Endothelial cell of umbilical vein (primary cell): ENCODE measurements at regions not wholly inside any gene's neighbourhood (a gene's known extent, or its start where the extent isn't known, plus 50 kb on each side); places are given as distances from the start of the nearest gene placed in this dataset.

Experiments
- BruUV-seq: library from RNA; stranded (reverse); fragments of 400-500 nt; replicated peaks from 2 replicates; lab custom pipeline; 2021; lab: Mats Ljungman, UMichigan
- CTCF ChIA-PET: fragments of 300-600, 350-600 bp; sonication (Branson Sonifier 250); formaldehyde crosslinking; loops from one replicate; lab custom pipeline; 2021; ENCODE audit warnings: antibody characterized with exemption, inconsistent platforms; lab: Charles Lee
- POLR2A ChIA-PET: fragments of 300-600, 350-600 bp; sonication (Branson Sonifier 250); formaldehyde crosslinking; loops from one replicate; lab custom pipeline; 2021; ENCODE audit warnings: antibody characterized with exemption, inconsistent platforms; lab: Charles Lee
- DNase-seq: peaks from one replicate; pipeline ENCODE4 v3.0.0-alpha.2; 2011; ENCODE audit warnings: low read depth, low spot score
- FAIRE-seq: peaks from 2 replicates; lab custom pipeline; 2011; peaks lifted over from hg19 to GRCh38; lab: Jason Lieb, UNC
- H2AFZ ChIP-seq: 2 replicates; pipeline ENCODE4 v1.6.0; 2012; ENCODE audit warnings: low read depth, low read length, control low read depth, inconsistent platforms
- H3K27ac ChIP-seq: 2 replicates; pipeline ENCODE4 v1.5.1; 2011; ENCODE audit warnings: low read depth, mild to moderate bottlenecking, control low read depth, low read length, moderate library complexity; ENCODE audit not compliant: insufficient read depth
- H3K27me3 ChIP-seq, 2 experiments: 2 replicates each; pipeline versions ENCODE4 v1.6.0 to v1.6.1; 2011; ENCODE audit warnings: low read length in 2 of 2, mixed read lengths in 1 of 2; ENCODE audit not compliant: control insufficient read depth in 2 of 2, insufficient read depth in 2 of 2
- H3K36me3 ChIP-seq, 2 experiments: 2 replicates in 1 of 2; 3 replicates in 1 of 2; pipeline ENCODE4 v1.5.1; 2011; ENCODE audit warnings: low read length in 2 of 2, mild to moderate bottlenecking in 1 of 2, moderate library complexity in 1 of 2; ENCODE audit not compliant: control insufficient read depth in 2 of 2, insufficient read depth in 2 of 2; ENCODE audit errors: extremely low read depth in 1 of 2
- H3K4me1 ChIP-seq: 3 replicates; pipeline ENCODE4 v1.5.1; 2011; ENCODE audit warnings: mild to moderate bottlenecking, low read length; ENCODE audit not compliant: control insufficient read depth, insufficient read depth; ENCODE audit errors: extremely low read depth
- H3K4me2 ChIP-seq: 2 replicates; pipeline ENCODE4 v1.6.1; 2011; ENCODE audit warnings: low read length, control low read depth, mixed read lengths; ENCODE audit not compliant: insufficient read depth
- H3K4me3 ChIP-seq, 3 experiments: fragments of 200-600 bp in 1 of 3; sonication (generic), shearing (Covaris generic) in 1 of 3; replicated peaks in 1 of 3; 2 replicates each; pipeline ENCODE4 v1.5.1; 2011 to 2016; ENCODE audit warnings: control low read depth in 3 of 3, low read length in 3 of 3, mild to moderate bottlenecking in 2 of 3, inconsistent platforms in 1 of 3, low read depth in 1 of 3, moderate library complexity in 1 of 3; ENCODE audit not compliant: insufficient read depth in 1 of 3
- H3K79me2 ChIP-seq: 2 replicates; pipeline ENCODE4 v1.6.0; 2012; ENCODE audit warnings: low read length, inconsistent platforms; ENCODE audit not compliant: control insufficient read depth, insufficient read depth
- H3K9ac ChIP-seq: replicated peaks from 2 replicates; pipeline ENCODE3; 2011; ENCODE audit warnings: low read length, control low read depth; ENCODE audit not compliant: insufficient read depth; ENCODE audit errors: extremely low read depth
- H3K9me1 ChIP-seq: replicated peaks from 3 replicates; pipeline ENCODE4 v1.6.0; 2011; ENCODE audit warnings: mild to moderate bottlenecking, low read length; ENCODE audit not compliant: control insufficient read depth, insufficient read depth; ENCODE audit errors: extremely low read depth
- H3K9me3 ChIP-seq: replicated peaks from 2 replicates; pipeline ENCODE4 v1.5.1; 2012; ENCODE audit warnings: low read length, inconsistent platforms; ENCODE audit not compliant: control insufficient read depth, insufficient read depth
- H4K20me1 ChIP-seq: replicated peaks from 2 replicates; pipeline ENCODE3; 2011; ENCODE audit warnings: mild to moderate bottlenecking, low read length; ENCODE audit not compliant: control insufficient read depth, insufficient read depth; ENCODE audit errors: extremely low read depth
- EZH2 ChIP-seq: IDR thresholded peaks from 2 replicates; pipeline ENCODE4 v1.6.1; 2012; ENCODE audit warnings: borderline replicate concordance, low read depth, mild to moderate bottlenecking, moderate library complexity, low read length, inconsistent platforms; ENCODE audit not compliant: severe bottlenecking
- FOS ChIP-seq: IDR thresholded peaks from 2 replicates; pipeline ENCODE4 v1.6.1; 2011; ENCODE audit warnings: mild to moderate bottlenecking, low read length, moderate library complexity, borderline replicate concordance; ENCODE audit not compliant: insufficient read depth
- GATA2 ChIP-seq: IDR thresholded peaks from 2 replicates; pipeline ENCODE4 v1.7.0; 2011; ENCODE audit warnings: low read depth, mild to moderate bottlenecking, moderate library complexity, mixed read lengths, low read length; ENCODE audit not compliant: insufficient read length, insufficient read depth
- JUN ChIP-seq: IDR thresholded peaks from 2 replicates; pipeline ENCODE4 v1.6.1; 2011; ENCODE audit warnings: borderline replicate concordance, low read depth; ENCODE audit not compliant: insufficient read length, insufficient read depth
- MYC ChIP-seq: IDR thresholded peaks from one replicate; pipeline ENCODE4 v1.6.1; 2011; ENCODE audit warnings: mild to moderate bottlenecking, low read depth, low read length
- POLR2A ChIP-seq: IDR thresholded peaks from 2 replicates; pipeline ENCODE4 v1.6.1; 2012; ENCODE audit warnings: low read depth, mild to moderate bottlenecking, control low read depth, low read length
- POLR2AphosphoS5 ChIP-seq: IDR thresholded peaks from 2 replicates; pipeline ENCODE4 v1.6.1; 2012; ENCODE audit warnings: low read depth, mild to moderate bottlenecking, control low read depth, low read length, moderate library complexity; ENCODE audit not compliant: insufficient read depth
- dilution Hi-C: fragments of 300-500 bp; cut with MboI; formaldehyde crosslinking; loops from one replicate; pipeline ENCODE4 v1.15.0; 2019; ENCODE audit warnings: low sequenced_read_pairs; ENCODE audit not compliant: extremely low pct_ligation_motif_present
- intact Hi-C: fragments of 100-400 bp; cut with micrococcal nuclease; formaldehyde crosslinking; loops from one replicate; pipeline ENCODE4 v1.10.0; 2022
- TF ChIP-seq, protein P1 (sequence below): IDR thresholded peaks from 2 replicates; pipeline ENCODE4 v1.6.1; 2011; ENCODE audit not compliant: insufficient read depth, insufficient read length

DNA sequence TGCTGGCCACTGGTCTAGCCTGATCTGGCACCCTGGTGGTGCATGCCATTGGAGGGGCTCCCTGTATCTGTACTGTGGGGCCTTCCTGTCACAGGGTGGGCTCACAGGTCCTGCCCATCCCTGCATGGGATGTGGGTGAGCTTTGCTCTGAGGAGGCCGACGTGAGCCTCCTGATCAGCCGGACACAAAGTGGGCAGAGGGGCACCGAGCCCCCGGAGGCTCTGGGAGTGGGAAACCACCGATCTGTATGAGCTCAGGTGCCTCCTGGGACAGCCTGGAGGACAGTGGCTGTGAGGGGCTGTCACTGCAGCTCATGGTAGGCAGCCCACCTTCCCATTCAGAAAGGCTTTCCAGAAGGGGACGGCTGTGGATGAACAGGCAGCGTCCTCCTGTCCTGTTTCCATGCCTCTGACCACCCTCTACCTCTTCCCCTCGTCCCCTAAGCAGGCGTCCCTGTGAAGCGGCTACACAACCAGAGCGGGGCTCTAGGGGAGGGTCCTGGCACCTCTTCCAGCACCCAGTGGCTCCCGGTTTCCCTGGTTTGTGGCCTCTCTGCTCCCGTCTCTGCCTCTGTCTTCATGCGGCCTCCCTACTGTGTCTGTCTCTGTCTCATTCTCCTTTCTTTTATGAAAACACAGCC, 112.5 kb upstream of the OTOS start:
- Histone ChIP-seq H3K4me1 (no peaks in the 10 kb centered on the region), H3K27ac (no peak overlapping the region), H3K9ac (no peak overlapping the region), H3K4me2 (no peak overlapping the region), H3K4me3 (no peak overlapping the region), H4K20me1 (no peaks in the 10 kb centered on the region), H3K36me3 (no peaks in the 10 kb centered on the region), H3K79me2 (no peaks in the 10 kb centered on the region), H3K9me3 (no peaks in the 10 kb centered on the region), H2AFZ (no peak overlapping the region), H3K27me3 (no peaks in the 10 kb centered on the region), H3K9me1 (no peaks in the 10 kb centered on the region)
- TF ChIP-seq JUN (no peak), FOS (no peak), POLR2A (no peak), GATA2 (no peak), MYC (no peak), POLR2AphosphoS5 (no peak), EZH2 (no peak)
- TF ChIP-seq, protein P1, sequence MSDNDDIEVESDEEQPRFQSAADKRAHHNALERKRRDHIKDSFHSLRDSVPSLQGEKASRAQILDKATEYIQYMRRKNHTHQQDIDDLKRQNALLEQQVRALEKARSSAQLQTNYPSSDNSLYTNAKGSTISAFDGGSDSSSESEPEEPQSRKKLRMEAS = no peak
- intact Hi-C loops = no loop called here
- ChIA-PET POLR2A (no interaction called here), CTCF (interaction anchor here (0.8 to 1.7 kb wide), 2 partner anchors 20 to 261 kb away, joined by 3 to 9 read pairs; no protein-coding TSS in a partner anchor)
- no peak for FAIRE-seq
- dilution Hi-C loops = no loop called here
- BruUV-seq = no TSS peak
- no peak for DNase-seq
